PC-3 (cell line): ENCODE measurements at regions not wholly inside any gene's neighbourhood (a gene's known extent, or its start where the extent isn't known, plus 50 kb on each side); places are given as distances from the start of the nearest gene placed in this dataset.

ENCODE experiments used
- EZH2 ChIP-seq: fragments of 300-600 bp; sonication (generic); IDR thresholded peaks from one replicate; pipeline ENCODE4 v1.6.1; 2017; ENCODE audit warnings: antibody characterized with exemption, mild to moderate bottlenecking, low read length; ENCODE audit not compliant: unreplicated experiment
- TF ChIP-seq, protein P1 (sequence below): fragments of 300-600 bp; sonication (generic); conservative IDR thresholded peaks from 2 replicates; pipeline ENCODE4 v1.5.1; 2017; ENCODE audit warnings: antibody characterized with exemption, low read depth, mild to moderate bottlenecking, low read length

DNA sequence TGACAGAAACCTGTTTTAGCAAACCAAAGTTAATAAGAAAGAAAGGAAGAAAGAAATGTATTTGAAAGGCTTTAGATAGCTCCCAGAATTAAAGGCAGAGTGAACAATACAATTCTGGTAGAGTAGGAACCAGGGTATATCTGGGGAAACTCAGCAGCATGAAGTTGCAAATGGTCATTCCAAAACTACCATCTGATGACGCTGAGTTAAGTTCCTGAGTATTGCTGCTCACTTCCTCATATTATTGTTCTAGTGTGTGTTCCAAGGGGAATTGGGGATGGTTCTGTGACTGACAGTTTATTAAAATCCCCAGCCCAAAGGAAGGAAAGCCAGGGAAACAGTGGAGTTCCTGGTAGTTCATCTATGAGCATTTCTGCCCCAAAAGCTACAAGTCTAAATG lies 88.3 kb upstream of the FRMD4B start:
- TF ChIP-seq, protein P1, sequence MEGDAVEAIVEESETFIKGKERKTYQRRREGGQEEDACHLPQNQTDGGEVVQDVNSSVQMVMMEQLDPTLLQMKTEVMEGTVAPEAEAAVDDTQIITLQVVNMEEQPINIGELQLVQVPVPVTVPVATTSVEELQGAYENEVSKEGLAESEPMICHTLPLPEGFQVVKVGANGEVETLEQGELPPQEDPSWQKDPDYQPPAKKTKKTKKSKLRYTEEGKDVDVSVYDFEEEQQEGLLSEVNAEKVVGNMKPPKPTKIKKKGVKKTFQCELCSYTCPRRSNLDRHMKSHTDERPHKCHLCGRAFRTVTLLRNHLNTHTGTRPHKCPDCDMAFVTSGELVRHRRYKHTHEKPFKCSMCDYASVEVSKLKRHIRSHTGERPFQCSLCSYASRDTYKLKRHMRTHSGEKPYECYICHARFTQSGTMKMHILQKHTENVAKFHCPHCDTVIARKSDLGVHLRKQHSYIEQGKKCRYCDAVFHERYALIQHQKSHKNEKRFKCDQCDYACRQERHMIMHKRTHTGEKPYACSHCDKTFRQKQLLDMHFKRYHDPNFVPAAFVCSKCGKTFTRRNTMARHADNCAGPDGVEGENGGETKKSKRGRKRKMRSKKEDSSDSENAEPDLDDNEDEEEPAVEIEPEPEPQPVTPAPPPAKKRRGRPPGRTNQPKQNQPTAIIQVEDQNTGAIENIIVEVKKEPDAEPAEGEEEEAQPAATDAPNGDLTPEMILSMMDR = no peak
- no peak for TF ChIP-seq EZH2
